ENCODE measurements at regions not wholly inside any gene's neighbourhood (a gene's known extent, or its start where the extent isn't known, plus 50 kb on each side); places are given as distances from the start of the nearest gene placed in this dataset.
A peak's percentile ranks its signal among the peaks of the same experiment; 100 is the strongest.

DNA sequence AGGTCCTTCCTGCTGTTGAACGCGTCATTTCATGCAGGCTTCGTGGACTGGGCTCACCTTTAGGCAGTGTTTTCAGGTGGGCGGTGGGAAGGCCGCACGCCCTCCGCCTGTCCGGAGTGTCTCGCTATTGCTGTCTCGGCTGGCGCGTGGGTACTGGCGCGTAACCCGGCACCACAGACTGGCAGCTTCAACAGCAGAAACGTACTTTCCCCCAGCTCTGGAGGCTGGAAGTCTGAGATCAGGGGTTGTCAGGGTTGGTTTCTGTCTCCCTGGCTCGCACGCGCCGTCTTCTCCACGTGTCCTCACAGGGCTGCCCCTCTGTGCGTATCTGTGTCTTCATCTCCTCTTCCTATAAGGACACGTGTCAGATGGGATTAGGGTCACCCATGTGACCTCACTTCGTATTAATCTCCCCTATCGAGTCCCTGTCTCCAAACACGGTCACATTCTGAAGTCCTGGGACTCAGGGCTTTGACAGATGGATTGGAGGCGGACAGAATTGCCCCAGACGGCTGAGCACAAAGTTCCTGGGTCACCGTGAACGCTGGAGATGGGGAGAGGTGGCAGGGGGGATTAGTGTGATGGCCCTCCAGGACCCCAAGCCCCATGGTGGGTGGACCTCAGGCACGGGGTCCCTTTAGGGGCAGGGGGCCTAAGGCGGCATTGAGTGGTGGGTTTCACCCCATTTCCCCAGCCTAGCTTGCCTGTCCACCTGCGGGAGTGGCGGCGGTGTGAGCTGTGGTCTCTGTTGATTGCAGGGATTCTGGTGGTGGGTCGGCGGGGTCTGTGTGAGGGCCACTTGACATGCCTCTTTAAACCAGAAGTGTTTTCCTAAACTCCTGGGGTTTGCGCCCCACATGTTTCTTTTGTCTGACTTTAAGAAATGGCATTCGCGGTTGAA, 83.4 kb upstream of the LRPAP1 start:
- FAIRE-seq (no peak), DNase-seq (peak in 2 of 6 donors; percentile 6 to 48), ATAC-seq (no peak)
- H3K9me3 ChIP-seq: no peaks in the 10 kb centered on the region
- H3K36me3 ChIP-seq: no peaks in the 10 kb centered on the region
- no peak overlapping the region for H3K4me3 ChIP-seq
- H3K27me3 ChIP-seq: no peaks in the 10 kb centered on the region
- TF ChIP-seq CTCF (IDR thresholded peaks at IDR 0.05): no peak
- H3K4me1 ChIP-seq: no peaks in the 10 kb centered on the region
- 78 to 83% methylated on average over 40 of the region's 40 CpGs for WGBS, 2 donors
- intact Hi-C loops (cut with DNase I): no loop called here
- H3K27ac ChIP-seq: no peak overlapping the region

GRCh38 chr4:3614731-3614980, 82.4 kb upstream of the LRPAP1 start:
- Histone ChIP-seq H3K4me3 (no peak overlapping the region), H3K36me3 (no peaks in the 10 kb centered on the region), H3K4me1 (no peaks in the 10 kb centered on the region), H3K27ac (no peak overlapping the region), H3K27me3 (no peaks in the 10 kb centered on the region), H3K9me3 (no peaks in the 10 kb centered on the region)
- DNase-seq: no peak
- FAIRE-seq: no peak
- no peak for TF ChIP-seq CTCF (IDR thresholded peaks at IDR 0.05)
- intact Hi-C loops (cut with DNase I): no loop called here
- ATAC-seq: no peak
- WGBS, 2 donors: 82 to 84% methylated on average over 8 of the region's 8 CpGs

GRCh38 chr4:3613967-3614730, 81.9 kb upstream of the LRPAP1 start:
- no peak overlapping the region for H3K4me3 ChIP-seq
- DNase-seq: peak in 5 of 6 donors; percentile 34 to 85 (median 76)
- FAIRE-seq: no peak
- no peaks in the 10 kb centered on the region for H3K36me3 ChIP-seq
- ATAC-seq: peak; percentile 70 to 91 (median 86)
- H3K4me1 ChIP-seq: no peaks in the 10 kb centered on the region
- no peak overlapping the region for H3K27ac ChIP-seq
- no peaks in the 10 kb centered on the region for H3K9me3 ChIP-seq
- no peak for TF ChIP-seq CTCF (IDR thresholded peaks at IDR 0.05)
- WGBS, 2 donors: 36 to 37% methylated on average over 25 of the region's 25 CpGs
- intact Hi-C loops (cut with DNase I): no loop called here
- H3K27me3 ChIP-seq: no peaks in the 10 kb centered on the region

DNA sequence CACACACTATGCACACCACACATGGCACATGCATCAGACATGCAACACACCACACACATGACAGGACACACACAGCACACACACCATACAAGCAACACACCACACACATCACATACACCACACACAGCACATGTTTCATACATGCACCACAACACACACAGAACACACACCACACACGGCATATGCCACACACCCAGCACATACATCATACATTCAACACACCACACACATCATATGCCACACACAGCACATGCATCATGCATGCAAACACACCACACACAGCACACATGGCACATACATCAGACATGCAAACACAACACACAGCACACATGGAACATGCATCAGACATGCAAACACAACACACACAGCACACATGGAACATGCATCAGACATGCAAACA, 80.7 kb upstream of the LRPAP1 start:
- Histone ChIP-seq H3K27me3 (no peaks in the 10 kb centered on the region), H3K9me3 (no peaks in the 10 kb centered on the region), H3K4me3 (no peak overlapping the region), H3K4me1 (no peaks in the 10 kb centered on the region), H3K36me3 (no peaks in the 10 kb centered on the region), H3K27ac (no peak overlapping the region)
- ATAC-seq (no peak), DNase-seq (no peak), FAIRE-seq (no peak)
- intact Hi-C loops (cut with DNase I): no loop called here
- TF ChIP-seq CTCF (IDR thresholded peaks at IDR 0.05): no peak
- WGBS, 2 donors: 74 to 78% methylated on average over 1 of the region's 1 CpG

DNA sequence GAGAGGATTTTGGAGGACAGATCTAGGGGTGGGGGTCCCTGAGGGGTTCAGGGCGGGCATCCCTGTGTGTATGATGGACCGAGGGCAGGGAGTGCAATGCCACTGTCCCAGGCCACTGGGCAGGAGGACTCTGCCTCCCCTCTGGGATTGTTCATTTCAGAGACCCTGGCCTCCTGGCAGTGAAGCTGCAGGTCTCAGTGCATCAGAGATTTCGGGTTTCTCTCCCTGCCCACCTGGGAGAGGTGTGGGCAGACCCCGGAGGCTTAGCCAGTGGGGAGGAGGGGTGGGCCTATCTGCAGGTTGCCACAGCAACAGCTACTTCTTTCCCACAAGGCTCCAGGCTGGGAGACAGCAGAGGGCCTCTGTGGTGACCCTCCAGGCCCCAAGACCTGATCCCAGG, 80.1 kb upstream of the LRPAP1 start:
- intact Hi-C loops (cut with DNase I): no loop called here
- ATAC-seq (no peak), DNase-seq (peak in 1 of 6 donors; percentile 5), FAIRE-seq (no peak)
- no peaks in the 10 kb centered on the region for H3K4me1 ChIP-seq
- H3K27me3 ChIP-seq: no peaks in the 10 kb centered on the region
- no peak overlapping the region for H3K27ac ChIP-seq
- 48 to 73% methylated on average over 4 of the region's 4 CpGs for WGBS, 2 donors
- no peak for TF ChIP-seq CTCF (IDR thresholded peaks at IDR 0.05)
- H3K9me3 ChIP-seq: no peaks in the 10 kb centered on the region
- no peaks in the 10 kb centered on the region for H3K36me3 ChIP-seq
- H3K4me3 ChIP-seq: no peak overlapping the region

All from pancreas (tissue), 10 donors.